Suprapubic skin (tissue), 3 donors: ENCODE measurements at regions not wholly inside any gene's neighbourhood (a gene's known extent, or its start where the extent isn't known, plus 50 kb on each side); places are given as distances from the start of the nearest gene placed in this dataset.

ENCODE experiments used
- CTCF ChIP-seq, 2 donors: fragments of 200-600 bp in 1 of 2; fragments of 450-650 bp in 1 of 2; sonication (generic) in 1 of 2; IDR thresholded peaks; one replicate each; pipeline ENCODE4 v1.5.1; 2016 to 2019; ENCODE audit warnings: antibody characterized with exemption in 2 of 2, mild to moderate bottlenecking in 1 of 2, moderate library complexity in 1 of 2
- POLR2A ChIP-seq, 2 donors: fragments of 450-650 bp; IDR thresholded peaks; one replicate each; pipeline ENCODE4 v1.6.1; 2017; ENCODE audit warnings: antibody characterized with exemption in 2 of 2, mild to moderate bottlenecking in 2 of 2, moderate library complexity in 2 of 2

- TF ChIP-seq CTCF (IDR thresholded peaks at IDR 0.05), result no peak
- TF ChIP-seq POLR2A (IDR thresholded peaks at IDR 0.05), result no peak
Measured at GRCh38 chr5:24407466-24407865, 237.3 kb downstream of the CDH10 start.
